GM12875 (cell line): ENCODE measurements at regions not wholly inside any gene's neighbourhood (a gene's known extent, or its start where the extent isn't known, plus 50 kb on each side); places are given as distances from the start of the nearest gene placed in this dataset.

Source experiments
- H3K4me3 ChIP-seq: one replicate; pipeline ENCODE4 v1.5.1; 2011; ENCODE audit warnings: low read depth, low read length, control low read depth
- CTCF ChIP-seq: IDR thresholded peaks from 2 replicates; pipeline ENCODE4 v1.5.1; 2011; ENCODE audit warnings: low read depth, mild to moderate bottlenecking, control low read depth, inconsistent platforms, low read length, moderate library complexity, borderline replicate concordance; ENCODE audit not compliant: insufficient read depth

DNA sequence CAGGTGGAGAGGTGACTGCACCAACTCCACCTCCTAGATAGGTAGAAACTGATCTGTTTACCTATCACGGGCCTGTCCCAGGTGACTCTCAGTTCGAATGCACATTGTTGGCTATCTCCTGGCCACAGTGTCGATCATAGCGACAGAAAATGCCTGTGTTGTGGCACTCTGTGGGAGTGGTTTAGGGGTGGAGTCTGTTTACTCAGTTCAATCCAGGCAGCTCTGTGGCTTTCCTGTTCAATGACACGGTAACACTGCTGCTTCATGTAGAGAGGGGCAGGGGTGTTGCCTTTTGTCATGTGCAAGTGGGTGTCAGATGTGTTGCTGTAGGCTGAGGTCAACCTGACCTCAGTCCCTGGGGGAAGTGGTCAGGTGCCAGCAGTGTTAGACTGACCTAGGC is 1602.4 kb downstream of the TECRL start:
- no peak for TF ChIP-seq CTCF

GRCh38 chr4:62804075-62804474 is 1603.9 kb downstream of the ADGRL3 start:
- TF ChIP-seq CTCF: no peak
- H3K4me3 ChIP-seq: no peak overlapping the region

More for the DNA sequence above, 1602.4 kb downstream of the TECRL start:
- H3K4me3 ChIP-seq: no peak overlapping the region

- TF ChIP-seq CTCF: no peak
- H3K4me3 ChIP-seq: no peak overlapping the region
Observed at GRCh38 chr4:62797221-62797620, 1597.1 kb downstream of the ADGRL3 start.

- H3K4me3 ChIP-seq: no peak overlapping the region
- no peak for TF ChIP-seq CTCF
Observed at GRCh38 chr4:62791386-62791785, 1591.3 kb downstream of the ADGRL3 start.

DNA sequence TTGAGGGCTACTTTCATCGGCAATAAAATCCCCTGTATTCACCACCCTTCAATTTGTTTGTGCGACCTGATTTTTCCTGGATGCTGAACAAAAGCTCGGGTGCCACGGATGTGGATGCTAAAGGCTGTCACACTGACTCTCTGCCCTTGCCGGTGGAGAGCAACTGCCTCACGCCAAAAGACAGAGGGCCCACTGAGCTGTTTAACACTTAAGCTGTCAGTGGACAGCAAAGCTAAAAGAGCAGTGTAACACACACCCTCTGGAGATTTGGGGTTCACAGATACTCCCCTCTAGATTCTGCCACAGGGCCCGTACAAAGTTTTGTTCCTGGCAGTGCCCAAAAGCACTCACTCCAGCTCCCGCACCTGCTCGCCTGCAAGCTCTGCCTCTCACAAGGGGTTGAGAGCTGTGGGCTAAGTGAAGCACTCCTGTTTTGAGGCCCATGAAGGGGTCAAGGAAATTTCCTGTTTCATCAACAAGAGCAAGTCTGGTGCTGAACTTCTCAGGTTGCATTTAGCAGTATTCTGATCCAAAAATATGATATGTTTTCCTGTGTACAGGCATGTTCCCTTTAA is 1571.9 kb downstream of the ADGRL3 start:
- H3K4me3 ChIP-seq: no peak overlapping the region
- TF ChIP-seq CTCF: no peak

GRCh38 chr4:62740296-62740695 is 1540.2 kb downstream of the ADGRL3 start:
- TF ChIP-seq CTCF: no peak
- no peak overlapping the region for H3K4me3 ChIP-seq

GRCh38 chr4:62717154-62717553 is 1517.0 kb downstream of the ADGRL3 start:
- TF ChIP-seq CTCF: no peak
- no peak overlapping the region for H3K4me3 ChIP-seq
